NCI-H1417 treated with DMSO at 0.1 percent for 48 hours (cell line): ENCODE measurements at regions not wholly inside any gene's neighbourhood (a gene's known extent, or its start where the extent isn't known, plus 50 kb on each side); places are given as distances from the start of the nearest gene placed in this dataset.
"Not testable (repeated sequence)": the region's sequence is repeated elsewhere in the genome, so short reads cannot be mapped to it uniquely, and the experiment has no call there.

Experiments
- DNase-seq: peaks from one replicate; lab custom pipeline; 2025; lab: John Stamatoyannopoulos, UW

- DNase-seq = no peak
Observed at GRCh38 chr15:62889734-62890505, 152.6 kb upstream of the TPM1 start.

GRCh38 chr15:62894322-62895085 lies 148.0 kb upstream of the TPM1 start:
- DNase-seq = no peak

GRCh38 chr15:62895139-62895866 lies 147.2 kb upstream of the TPM1 start:
- no peak for DNase-seq

- no peak for DNase-seq
Observed at GRCh38 chr15:62895905-62896316, 146.6 kb upstream of the TPM1 start.

GRCh38 chr15:62896380-62896866 lies 146.1 kb upstream of the TPM1 start:
- DNase-seq = no peak

- DNase-seq = no peak
Observed at GRCh38 chr15:62896969-62897486, 145.5 kb upstream of the TPM1 start.

- DNase-seq = no peak
Observed at GRCh38 chr15:62897634-62898033, 144.9 kb upstream of the TPM1 start.

- DNase-seq = no peak
Observed at GRCh38 chr15:62899090-62899493, 143.5 kb upstream of the TPM1 start.

GRCh38 chr15:62900071-62900802 lies 142.3 kb upstream of the TPM1 start:
- DNase-seq = no peak

GRCh38 chr15:62901087-62901486 lies 141.5 kb upstream of the TPM1 start:
- no peak for DNase-seq

GRCh38 chr15:62901909-62902546 lies 140.5 kb upstream of the TPM1 start:
- no peak for DNase-seq

GRCh38 chr15:62902821-62903220 lies 139.7 kb upstream of the TPM1 start:
- no peak for DNase-seq

GRCh38 chr15:62903437-62903836 lies 139.1 kb upstream of the TPM1 start:
- no peak for DNase-seq

GRCh38 chr15:62904041-62904910 lies 138.3 kb upstream of the TPM1 start:
- DNase-seq = no peak

GRCh38 chr15:62906627-62907026 lies 135.9 kb upstream of the TPM1 start:
- DNase-seq = no peak

GRCh38 chr15:62907275-62907674 lies 135.3 kb upstream of the TPM1 start:
- DNase-seq = no peak

GRCh38 chr15:62908341-62908740 lies 134.2 kb upstream of the TPM1 start:
- not testable (repeated sequence) for DNase-seq

- DNase-seq = no peak
Observed at GRCh38 chr15:62909257-62909656, 133.3 kb upstream of the TPM1 start.

- DNase-seq = no peak
Observed at GRCh38 chr15:62912282-62912681, 130.3 kb upstream of the TPM1 start.

- DNase-seq = no peak
Observed at GRCh38 chr15:62912808-62913207, 129.7 kb upstream of the TPM1 start.
